Coronary artery (tissue), 2 donors: ENCODE measurements at regions not wholly inside any gene's neighbourhood (a gene's known extent, or its start where the extent isn't known, plus 50 kb on each side); places are given as distances from the start of the nearest gene placed in this dataset.

ENCODE experiments used
- DNase-seq: peaks from one replicate; pipeline ENCODE4 v3.0.0-alpha.2; 2017; ENCODE audit warnings: low spot score
- H3K27ac ChIP-seq, 2 donors: fragments of 200-600 bp; sonication (generic); one replicate each; pipeline ENCODE4 v1.5.1; 2016 to 2019
- H3K4me3 ChIP-seq: fragments of 200-600 bp; sonication (generic); 2 replicates; pipeline ENCODE4 v1.5.1; 2016; ENCODE audit warnings: mild to moderate bottlenecking, moderate library complexity
- CTCF ChIP-seq: fragments of 200-600 bp; sonication (generic); IDR thresholded peaks from one replicate; pipeline ENCODE4 v1.5.1; 2019; ENCODE audit warnings: antibody characterized with exemption

- no peak for DNase-seq
- H3K27ac ChIP-seq = no peak overlapping the region
- TF ChIP-seq CTCF = no peak
- no peak overlapping the region for H3K4me3 ChIP-seq
These were observed 51.1 kb upstream of the SOX9 start for GRCh38 chr17:72069586-72070202.
